ENCODE measurements at regions not wholly inside any gene's neighbourhood (a gene's known extent, or its start where the extent isn't known, plus 50 kb on each side); places are given as distances from the start of the nearest gene placed in this dataset.
"Not testable (repeated sequence)": the region's sequence is repeated elsewhere in the genome, so short reads cannot be mapped to it uniquely, and the experiment has no call there.

DNA sequence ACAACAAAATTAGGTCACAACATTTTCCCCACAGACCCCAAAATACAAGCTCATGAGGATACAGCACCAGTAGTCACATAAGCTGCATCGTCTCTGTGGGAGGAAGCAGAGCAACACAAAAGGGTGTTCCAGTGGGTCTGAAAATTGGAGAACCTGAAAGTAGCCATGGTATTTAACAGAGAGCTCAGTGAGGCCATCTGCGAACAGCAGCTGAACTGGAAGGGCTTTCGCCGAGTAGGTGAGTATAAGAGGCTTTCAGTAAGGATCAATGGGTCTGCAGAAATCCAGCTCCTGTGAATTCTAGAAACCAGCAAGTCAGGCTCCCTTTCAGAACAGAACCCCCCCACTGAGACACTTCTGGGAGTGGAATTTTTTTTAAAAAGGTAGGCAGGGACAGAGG, 120.0 kb upstream of the RREB1 start:
- no peak for DNase-seq (ENCODE audit: low read depth)
- in situ Hi-C loops (cut with HindIII; ENCODE audit: low pct_unique_long_range_greater_than_20kb, low sequenced_read_pairs) = no loop called here

DNA sequence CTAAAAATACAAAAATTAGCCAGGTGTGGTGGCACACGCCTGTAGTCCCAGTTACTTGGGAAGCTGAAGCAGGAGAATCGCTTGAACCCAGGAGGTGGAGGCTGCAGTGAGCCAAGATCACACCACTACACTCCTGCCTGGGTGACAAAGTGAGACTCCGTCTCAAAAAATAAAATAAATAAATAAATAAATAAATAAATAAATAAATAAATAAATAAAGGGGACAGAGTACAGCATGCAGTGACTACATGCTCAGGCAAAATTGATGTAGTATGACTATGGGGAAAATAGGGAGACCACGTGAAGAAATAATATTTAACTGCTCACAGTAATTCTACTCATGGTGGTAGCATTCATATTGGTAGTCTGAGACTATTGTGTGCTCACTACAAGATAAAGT, 117.7 kb upstream of the RREB1 start:
- DNase-seq (ENCODE audit: low read depth); in situ Hi-C loops (cut with HindIII; ENCODE audit: low pct_unique_long_range_greater_than_20kb, low sequenced_read_pairs): not testable (repeated sequence)

DNA sequence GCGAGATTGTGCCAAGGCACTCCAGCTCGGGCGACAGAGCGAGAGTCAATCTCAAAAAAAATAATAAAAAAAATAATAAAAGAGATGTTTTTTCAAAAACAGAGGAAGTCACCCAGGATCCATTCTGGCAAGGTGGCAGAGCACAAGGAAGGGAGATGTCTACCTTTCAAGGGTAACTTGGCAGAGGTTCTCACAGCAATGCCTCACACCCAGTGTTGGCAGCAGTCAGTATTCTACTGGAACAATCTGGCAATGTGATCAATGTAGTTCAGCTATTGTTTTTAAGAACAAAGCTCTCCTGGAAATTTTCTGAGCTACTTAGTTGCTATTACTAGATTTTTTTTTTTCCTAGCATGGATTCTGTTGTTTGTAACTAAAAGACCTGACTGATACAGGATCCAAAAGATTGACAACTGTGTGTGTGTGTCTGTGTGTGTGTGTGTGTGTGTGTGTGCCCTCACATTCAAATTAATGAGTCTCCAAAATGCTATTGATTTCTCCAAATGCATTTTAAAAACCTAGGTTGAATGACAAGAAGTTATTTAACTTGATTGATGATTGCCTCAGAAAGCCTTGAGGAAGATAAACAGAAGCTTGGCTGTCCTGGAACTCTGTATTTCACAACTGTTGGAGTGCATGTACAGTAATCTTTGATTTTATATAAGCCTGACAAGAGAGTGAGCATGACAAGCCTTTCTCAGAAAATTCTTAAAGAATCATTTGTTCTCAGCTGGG, 114.1 kb upstream of the RREB1 start:
- in situ Hi-C loops (cut with HindIII; ENCODE audit: low pct_unique_long_range_greater_than_20kb, low sequenced_read_pairs) = no loop called here
- no peak for DNase-seq (ENCODE audit: low read depth)

DNA sequence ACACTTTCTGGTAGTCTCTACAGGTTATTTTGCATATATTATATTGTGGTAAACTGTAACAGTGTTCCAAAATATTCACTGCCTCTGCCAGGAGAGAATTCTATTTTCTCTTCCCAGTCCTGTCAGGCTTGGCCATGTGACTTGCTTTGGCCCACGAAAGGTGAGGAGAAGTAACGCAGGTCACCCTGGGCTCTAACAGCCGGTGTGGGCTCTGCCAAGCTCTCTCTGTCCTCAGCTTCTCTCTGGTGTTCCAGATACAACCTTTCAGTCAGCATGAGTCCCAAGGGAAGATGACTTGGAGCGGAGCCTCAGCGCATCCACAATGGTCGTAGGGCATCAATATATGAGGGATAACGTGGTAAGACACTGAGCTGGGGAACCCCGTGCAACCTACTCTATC, 113.0 kb upstream of the RREB1 start:
- in situ Hi-C loops (cut with HindIII; ENCODE audit: low pct_unique_long_range_greater_than_20kb, low sequenced_read_pairs) = no loop called here
- DNase-seq (ENCODE audit: low read depth) = no peak

DNA sequence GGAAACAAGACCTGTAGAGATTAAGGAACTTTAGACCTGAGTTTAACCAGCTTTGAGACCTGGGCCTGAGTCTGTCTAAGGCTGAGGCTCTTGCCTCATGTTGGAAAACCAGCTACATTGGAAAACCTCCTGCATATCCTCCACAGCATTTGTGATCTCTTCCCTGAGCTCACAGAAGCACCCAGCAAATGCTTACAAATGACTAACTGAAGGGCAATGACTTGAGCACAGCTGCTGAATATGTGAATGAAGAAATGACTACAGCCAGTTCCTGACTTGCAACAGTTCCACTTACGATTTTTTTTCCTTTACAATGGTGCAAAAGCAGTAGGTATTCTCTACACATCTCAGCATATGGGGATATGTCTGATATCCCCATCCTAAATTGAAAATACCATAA, 112.4 kb upstream of the RREB1 start:
- no peak for DNase-seq (ENCODE audit: low read depth)
- in situ Hi-C loops (cut with HindIII; ENCODE audit: low pct_unique_long_range_greater_than_20kb, low sequenced_read_pairs) = no loop called here

DNA sequence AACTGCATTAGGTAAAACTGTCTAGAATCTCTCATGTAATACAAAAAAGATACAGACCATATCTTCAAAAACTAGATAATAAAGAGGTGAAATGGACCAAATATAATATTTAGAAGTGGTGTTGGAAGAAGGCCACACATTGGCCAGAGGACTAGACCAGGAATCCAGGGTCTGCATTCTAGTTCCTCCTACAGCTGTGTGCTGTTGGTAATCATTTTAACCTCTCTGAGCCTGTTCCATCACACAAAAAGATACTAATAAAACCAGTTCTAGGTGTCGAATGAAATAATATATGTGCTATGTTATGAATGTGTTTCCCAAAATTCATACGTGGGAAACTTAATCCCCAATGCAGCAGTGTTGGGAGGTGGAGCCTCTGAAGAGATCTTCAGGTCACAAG, 111.6 kb upstream of the RREB1 start:
- DNase-seq (ENCODE audit: low read depth) = no peak
- in situ Hi-C loops (cut with HindIII; ENCODE audit: low pct_unique_long_range_greater_than_20kb, low sequenced_read_pairs) = no loop called here

DNA sequence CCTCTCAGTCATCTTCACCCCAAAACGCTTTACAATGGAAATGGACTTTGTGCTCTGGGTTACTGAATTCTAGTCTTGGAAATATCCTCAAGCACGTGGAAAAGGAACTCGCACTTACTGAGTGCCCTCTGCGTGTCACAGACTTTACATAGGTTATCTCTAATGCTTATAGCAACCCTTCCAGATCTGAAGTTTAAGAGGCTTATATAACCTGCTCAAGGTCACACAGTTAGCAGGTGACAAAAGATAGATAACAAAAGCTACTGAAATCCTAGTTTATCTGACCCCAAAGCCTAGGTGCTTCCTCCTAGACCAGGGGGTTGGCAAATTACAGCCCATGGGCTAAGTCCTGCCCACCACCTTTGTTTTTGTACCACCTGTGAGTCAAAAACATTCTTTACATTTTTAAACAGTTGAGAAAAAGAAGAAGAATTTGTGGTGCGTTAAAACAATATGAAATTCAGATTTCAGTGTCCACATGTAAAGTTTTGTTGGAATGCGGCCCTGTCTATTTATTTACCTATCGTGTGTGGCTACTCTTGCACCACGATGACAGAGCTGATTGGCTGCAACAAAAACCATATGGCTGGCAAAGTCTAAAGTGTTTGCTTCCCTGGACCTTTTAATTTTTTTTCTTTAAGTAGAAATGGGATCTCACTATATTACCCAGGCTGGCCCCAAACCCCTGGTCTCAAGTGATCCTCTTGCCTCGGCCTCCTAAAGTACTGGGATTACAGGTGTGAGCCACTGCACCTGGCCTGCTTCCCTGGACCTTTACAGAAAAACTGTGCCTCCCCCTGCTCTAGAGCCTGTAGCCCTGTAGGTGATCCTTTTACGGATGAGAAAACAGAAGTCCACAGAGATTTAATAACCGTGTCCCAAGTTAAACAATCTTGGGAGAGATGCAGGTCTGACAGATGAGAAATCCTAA, 110.2 kb upstream of the RREB1 start:
- no peak for DNase-seq (ENCODE audit: low read depth)
- in situ Hi-C loops (cut with HindIII; ENCODE audit: low pct_unique_long_range_greater_than_20kb, low sequenced_read_pairs) = no loop called here

DNA sequence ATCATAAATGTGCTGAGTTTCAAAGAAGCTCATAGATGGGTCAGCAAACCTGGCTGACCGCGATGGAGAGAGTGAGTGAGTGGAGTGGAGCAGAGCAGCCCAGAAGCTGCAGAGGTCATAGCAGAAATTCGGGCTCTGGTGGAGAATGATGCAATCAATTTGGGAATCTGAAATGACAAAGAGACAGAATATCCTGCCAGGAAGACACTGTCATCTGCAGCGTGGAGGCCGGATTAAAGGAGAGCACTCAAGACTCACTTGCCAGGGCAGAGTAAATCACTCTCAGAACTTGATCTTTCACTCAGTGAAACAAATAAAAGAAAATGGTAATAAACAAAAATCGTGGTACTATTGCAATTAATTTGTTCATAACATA, 109.6 kb upstream of the RREB1 start:
- no peak for DNase-seq (ENCODE audit: low read depth)
- in situ Hi-C loops (cut with HindIII; ENCODE audit: low pct_unique_long_range_greater_than_20kb, low sequenced_read_pairs) = no loop called here

DNA sequence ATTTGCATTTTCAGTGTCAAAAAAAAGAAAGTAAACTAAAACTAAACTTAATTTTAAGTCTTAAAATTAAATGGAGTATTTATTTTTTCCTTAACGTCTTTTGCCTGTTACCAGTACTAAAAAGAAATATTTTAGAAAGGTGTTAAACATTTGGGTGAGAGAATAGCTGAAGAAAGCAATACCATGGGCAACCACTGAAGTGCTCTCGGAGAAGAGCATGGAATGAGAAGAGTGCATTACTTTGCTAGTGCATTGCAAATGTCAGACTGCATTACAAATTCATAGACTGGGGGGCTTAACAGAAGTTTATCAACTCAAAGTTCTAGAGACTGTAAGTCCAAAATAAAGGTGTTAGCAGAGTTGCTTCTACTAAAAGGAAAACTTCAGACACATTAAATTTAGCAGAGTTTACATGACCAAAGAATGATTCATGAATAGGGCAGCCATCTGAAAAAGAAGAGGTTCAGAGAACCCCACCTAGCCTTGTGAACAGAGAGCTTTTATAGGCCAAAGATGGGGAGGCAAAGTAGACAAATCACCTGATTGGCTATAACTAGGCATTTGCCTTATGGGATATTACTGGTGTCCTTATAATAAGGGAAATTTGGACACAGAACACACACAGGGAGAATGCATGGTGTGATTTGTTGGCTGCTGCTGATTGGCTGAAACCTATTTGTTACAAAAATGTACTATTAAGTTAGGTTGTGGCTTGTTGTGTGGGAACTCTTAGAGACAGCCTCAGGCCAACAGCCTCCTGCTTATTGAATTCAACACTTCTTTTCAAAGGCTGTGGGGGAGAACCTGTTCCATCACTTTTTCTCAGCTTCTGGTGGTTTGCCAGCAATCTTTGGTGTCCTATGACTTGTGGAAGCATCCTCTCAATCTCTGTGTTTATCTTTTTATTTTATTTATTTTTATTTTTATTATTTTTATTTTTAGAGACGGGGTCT, 106.7 kb upstream of the RREB1 start:
- no peak for DNase-seq (ENCODE audit: low read depth)
- in situ Hi-C loops (cut with HindIII; ENCODE audit: low pct_unique_long_range_greater_than_20kb, low sequenced_read_pairs) = no loop called here

DNA sequence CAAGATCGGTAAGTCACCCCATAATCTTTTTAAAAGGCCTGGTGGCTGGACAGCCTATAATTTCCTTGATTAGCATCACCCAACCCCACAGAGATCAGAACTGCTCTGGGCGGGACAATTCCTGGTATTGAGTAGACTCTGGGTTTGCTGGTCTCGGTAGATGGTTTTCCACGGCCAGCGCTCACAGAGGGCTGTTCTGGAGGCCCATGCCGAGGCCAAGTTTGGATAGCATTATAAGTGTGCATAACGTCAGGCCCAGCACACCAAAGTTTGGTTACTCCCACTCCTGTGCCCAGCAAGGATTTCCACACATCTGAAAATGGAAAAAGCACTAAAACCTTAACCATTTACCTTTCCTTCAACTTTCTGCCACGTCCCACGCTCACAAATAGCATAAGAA, 104.7 kb upstream of the RREB1 start:
- in situ Hi-C loops (cut with HindIII; ENCODE audit: low pct_unique_long_range_greater_than_20kb, low sequenced_read_pairs) = no loop called here
- no peak for DNase-seq (ENCODE audit: low read depth)

DNA sequence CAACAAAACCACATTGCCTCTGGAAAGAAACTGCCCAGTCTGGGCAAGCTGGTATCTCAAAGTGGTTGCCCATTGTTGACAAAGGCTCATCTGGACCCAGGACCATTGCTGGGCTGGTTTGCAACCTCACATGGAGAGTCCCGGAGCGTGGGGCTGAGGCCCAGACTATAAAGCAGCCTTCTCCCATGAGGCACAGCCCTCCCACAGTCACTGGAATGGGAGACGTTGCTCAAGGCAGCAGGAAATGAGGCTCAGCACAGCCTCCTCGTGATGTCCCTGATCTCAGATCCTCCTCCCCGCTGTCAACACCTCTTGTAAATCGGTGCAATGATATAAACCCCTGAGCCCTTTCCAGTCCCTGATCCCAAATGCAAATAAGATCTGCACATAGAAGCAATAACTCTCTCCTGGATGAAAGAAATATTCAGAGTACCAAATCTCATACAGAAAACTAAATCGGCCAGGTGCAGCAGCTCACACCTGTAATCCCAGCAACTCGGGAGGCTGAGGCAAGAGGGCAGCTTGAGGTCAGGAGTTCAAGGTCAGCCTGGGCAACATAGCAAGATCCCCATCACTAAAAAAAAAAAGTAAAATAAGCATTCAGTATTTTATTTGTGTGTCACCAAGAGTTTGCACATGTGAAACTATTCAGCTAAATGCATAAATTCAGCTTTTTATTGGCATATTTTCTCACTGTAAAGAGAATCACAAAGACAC, 103.0 kb upstream of the RREB1 start:
- in situ Hi-C loops (cut with HindIII; ENCODE audit: low pct_unique_long_range_greater_than_20kb, low sequenced_read_pairs) = no loop called here
- no peak for DNase-seq (ENCODE audit: low read depth)

DNA sequence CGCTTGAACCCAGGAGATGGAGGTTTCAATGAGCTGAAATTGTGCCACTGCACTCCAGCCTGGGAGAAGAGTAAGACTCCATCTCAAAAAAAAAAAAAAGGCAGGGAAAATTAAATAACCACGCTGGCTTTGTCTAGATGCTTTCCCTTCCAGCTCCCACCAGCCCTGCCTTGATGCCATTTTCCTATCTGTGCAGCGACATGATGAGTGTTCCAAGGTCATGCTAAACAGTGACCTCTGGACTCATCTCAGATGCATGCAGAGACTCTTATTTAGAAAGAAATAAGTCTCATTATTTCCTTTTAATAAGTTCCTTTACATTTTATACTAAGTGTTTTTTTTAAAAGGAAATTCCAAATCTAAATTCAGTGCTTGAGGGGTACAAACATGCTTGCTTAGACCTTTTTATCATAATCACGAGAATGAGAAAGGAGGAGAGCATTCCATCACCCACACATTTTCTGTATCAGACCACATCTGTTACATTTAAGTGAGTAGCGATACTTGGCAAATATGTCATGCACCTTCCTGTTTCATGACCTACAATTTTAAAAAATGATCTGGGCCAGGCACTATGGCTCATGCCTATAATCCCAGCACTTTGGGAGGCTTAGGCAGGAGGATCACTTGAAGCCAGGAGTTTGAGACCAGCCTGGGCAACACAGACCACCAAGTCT, 101.1 kb upstream of the RREB1 start:
- in situ Hi-C loops (cut with HindIII; ENCODE audit: low pct_unique_long_range_greater_than_20kb, low sequenced_read_pairs) = no loop called here
- DNase-seq (ENCODE audit: low read depth) = no peak

DNA sequence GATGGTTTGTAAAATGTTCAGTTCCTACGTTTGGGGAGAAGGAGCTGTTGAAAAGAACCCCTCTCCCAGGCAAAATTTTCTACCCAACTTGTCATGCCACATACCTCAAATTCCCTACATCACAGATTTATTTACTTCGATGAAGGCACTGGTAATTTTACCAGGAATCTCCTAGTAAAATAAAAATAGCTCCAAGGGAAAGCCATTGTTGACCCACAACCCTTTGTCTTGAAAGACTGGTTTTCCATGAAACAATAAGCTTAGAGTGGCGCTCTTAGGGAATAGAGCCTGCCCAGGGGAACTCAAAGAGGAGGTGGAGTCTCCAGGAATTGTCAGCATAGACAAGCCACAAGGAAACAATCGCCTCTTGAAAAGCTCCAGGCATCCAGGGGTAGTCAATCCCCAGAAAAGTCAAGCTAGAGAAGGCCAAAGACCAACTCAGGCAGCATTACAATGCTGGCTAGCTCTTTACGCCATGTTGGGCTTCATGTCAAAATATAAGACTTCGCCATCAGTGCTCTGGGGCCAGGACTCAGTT, 99.2 kb upstream of the RREB1 start:
- in situ Hi-C loops (cut with HindIII; ENCODE audit: low pct_unique_long_range_greater_than_20kb, low sequenced_read_pairs) = no loop called here
- DNase-seq (ENCODE audit: low read depth) = no peak

DNA sequence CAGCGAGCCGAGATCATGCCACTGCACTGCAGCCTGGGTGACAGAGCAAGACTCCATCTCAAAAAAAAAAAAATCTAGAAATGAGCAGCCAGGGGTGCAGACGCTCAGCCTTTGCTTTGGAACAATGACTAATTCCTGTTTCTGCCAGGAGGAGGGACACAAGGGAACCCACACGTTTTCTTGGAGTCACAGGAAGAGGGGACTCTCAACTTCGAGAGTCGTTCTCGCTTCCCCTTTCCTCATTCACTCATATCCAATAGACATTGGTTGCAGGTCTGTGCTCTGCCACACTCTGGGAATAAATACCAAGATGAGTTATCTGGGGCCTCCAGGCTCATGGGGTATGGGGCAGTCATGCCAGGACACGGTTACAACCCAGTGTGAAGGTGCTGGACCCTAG, 91.5 kb upstream of the RREB1 start:
- in situ Hi-C loops (cut with HindIII; ENCODE audit: low pct_unique_long_range_greater_than_20kb, low sequenced_read_pairs) = no loop called here

DNA sequence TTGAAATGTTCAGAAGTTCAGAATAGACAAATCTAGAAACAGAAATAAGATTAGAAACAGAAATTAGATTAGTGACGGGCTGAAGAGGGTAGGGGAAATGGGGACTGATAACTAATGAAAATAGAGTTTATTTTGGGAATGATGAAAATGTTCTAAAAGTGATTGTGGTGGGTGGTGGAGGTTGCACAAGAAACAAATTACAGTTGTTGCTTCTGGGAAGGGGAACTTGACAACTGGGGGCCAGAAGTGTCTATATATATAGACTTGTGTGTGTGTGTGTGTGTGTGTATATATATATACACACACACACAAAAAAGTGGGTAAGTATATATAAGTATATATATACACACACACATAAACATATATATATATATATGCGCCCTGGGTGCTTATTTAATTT, 86.5 kb upstream of the RREB1 start:
- no peak for DNase-seq (ENCODE audit: low read depth)
- in situ Hi-C loops (cut with HindIII; ENCODE audit: low pct_unique_long_range_greater_than_20kb, low sequenced_read_pairs) = no loop called here

More for the DNA sequence above, 91.5 kb upstream of the RREB1 start:
- no peak for DNase-seq (ENCODE audit: low read depth)

DNA sequence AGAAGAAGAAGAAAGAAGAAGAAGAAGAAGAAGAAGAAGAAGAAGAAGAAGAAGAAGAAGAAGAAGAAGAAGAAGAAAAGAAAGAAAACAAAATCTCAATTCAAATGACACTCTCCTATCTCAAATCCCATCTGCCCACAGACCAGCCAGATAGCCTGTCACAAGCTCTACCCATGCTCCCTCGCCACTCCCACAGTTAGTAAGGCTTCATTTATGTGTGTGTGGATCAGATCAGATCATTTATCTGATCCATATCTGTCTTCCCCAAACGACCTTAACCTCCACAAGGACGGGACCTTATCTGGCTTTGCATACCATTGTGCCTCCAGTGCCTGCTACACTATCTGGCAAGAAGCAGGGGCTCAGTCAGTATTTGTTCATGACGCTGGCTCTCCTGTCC, 81.9 kb upstream of the RREB1 start:
- DNase-seq (ENCODE audit: low read depth) = no peak
- in situ Hi-C loops (cut with HindIII; ENCODE audit: low pct_unique_long_range_greater_than_20kb, low sequenced_read_pairs) = no loop called here

DNA sequence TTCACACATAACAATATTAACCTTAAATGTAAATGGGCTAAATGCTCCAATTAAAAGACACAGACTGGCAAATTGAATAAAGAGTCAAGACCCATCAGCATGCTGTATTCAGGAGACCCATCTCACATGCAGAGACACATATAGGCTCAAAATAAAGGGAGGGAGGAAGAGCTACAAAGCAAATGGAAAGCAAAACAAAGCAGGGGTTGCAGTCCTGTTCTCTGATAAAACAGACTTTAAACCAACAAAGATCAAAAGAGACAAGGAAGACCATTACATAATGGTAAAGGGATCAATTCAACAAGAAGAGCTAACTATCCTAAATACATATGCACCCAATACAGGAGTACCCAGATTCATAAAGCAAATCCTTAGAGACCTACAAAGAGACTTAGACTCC, 78.8 kb upstream of the RREB1 start:
- DNase-seq (ENCODE audit: low read depth); in situ Hi-C loops (cut with HindIII; ENCODE audit: low pct_unique_long_range_greater_than_20kb, low sequenced_read_pairs): not testable (repeated sequence)
